ENCODE measurements at regions not wholly inside any gene's neighbourhood (a gene's known extent, or its start where the extent isn't known, plus 50 kb on each side); places are given as distances from the start of the nearest gene placed in this dataset.
A peak's percentile ranks its signal among the peaks of the same experiment; 100 is the strongest.

- no peak for FAIRE-seq
- DNase-seq (ENCODE audit: insufficient read length, low spot score): no peak
- no peak for TF ChIP-seq CTCF (IDR thresholded peaks at IDR 0.05; ENCODE audit: insufficient read depth, missing control alignments)
Observed at GRCh38 chr4:59039046-59039445, 1928.9 kb upstream of the IGFBP7 start.

- DNase-seq (ENCODE audit: insufficient read length, low spot score) (no peak), FAIRE-seq (peak; percentile 89)
- no peak for TF ChIP-seq CTCF (IDR thresholded peaks at IDR 0.05; ENCODE audit: insufficient read depth, missing control alignments)
Observed at GRCh38 chr4:59044286-59044900, 1934.2 kb upstream of the IGFBP7 start.

- TF ChIP-seq CTCF (IDR thresholded peaks at IDR 0.05; ENCODE audit: insufficient read depth, missing control alignments): no peak
- FAIRE-seq (no peak), DNase-seq (ENCODE audit: insufficient read length, low spot score) (no peak)
Observed at GRCh38 chr4:59054086-59054485, 1943.9 kb upstream of the IGFBP7 start.

- no peak for TF ChIP-seq CTCF (IDR thresholded peaks at IDR 0.05; ENCODE audit: insufficient read depth, missing control alignments)
- FAIRE-seq: no peak
- DNase-seq (ENCODE audit: insufficient read length, low spot score): no peak
Observed at GRCh38 chr4:59057804-59058203, 1947.6 kb upstream of the IGFBP7 start.

GRCh38 chr4:59058543-59058942 is 1948.4 kb upstream of the IGFBP7 start:
- DNase-seq (ENCODE audit: insufficient read length, low spot score) (no peak), FAIRE-seq (no peak)
- no peak for TF ChIP-seq CTCF (IDR thresholded peaks at IDR 0.05; ENCODE audit: insufficient read depth, missing control alignments)

GRCh38 chr4:59060002-59060846 is 1950.0 kb upstream of the IGFBP7 start:
- no peak for TF ChIP-seq CTCF (IDR thresholded peaks at IDR 0.05; ENCODE audit: insufficient read depth, missing control alignments)
- DNase-seq (ENCODE audit: insufficient read length, low spot score) (no peak), FAIRE-seq (no peak)

- FAIRE-seq (no peak), DNase-seq (ENCODE audit: insufficient read length, low spot score) (no peak)
- TF ChIP-seq CTCF (IDR thresholded peaks at IDR 0.05; ENCODE audit: insufficient read depth, missing control alignments): no peak
Observed at GRCh38 chr4:59060895-59061294, 1950.7 kb upstream of the IGFBP7 start.
